ENCODE measurements at regions not wholly inside any gene's neighbourhood (a gene's known extent, or its start where the extent isn't known, plus 50 kb on each side); places are given as distances from the start of the nearest gene placed in this dataset.

DNA sequence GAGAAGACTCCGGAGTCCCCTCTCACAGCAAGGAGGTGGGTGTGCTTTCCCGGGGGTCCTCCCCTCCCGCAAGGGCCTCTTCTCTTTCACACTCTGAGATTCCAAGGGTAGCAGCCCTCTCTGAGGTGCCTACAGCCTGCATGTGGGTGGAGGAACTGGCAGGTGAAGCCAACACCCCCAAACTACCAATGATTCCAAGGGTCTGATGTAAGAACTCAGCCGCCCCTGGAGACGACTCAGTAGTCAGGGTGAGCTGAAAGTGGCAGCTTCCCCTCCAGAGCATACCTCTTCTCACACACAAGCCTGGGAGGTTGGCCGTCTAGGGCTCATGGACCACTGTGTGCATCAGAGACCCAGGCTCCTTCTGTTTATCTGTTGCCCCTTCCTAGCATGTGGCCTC lies 66.1 kb downstream of the TSPAN17 start:
- TF ChIP-seq CTCF (IDR thresholded peaks at IDR 0.05) (no peak), POLR2A (IDR thresholded peaks at IDR 0.05) (no peak)

All from Peyer's patch (tissue), 4 donors.